PC-9 (cell line): ENCODE measurements at regions not wholly inside any gene's neighbourhood (a gene's known extent, or its start where the extent isn't known, plus 50 kb on each side); places are given as distances from the start of the nearest gene placed in this dataset.

Source experiments
- BruUV-seq: library from RNA; stranded (reverse); fragments of 400-500 nt; replicated peaks from 2 replicates; lab custom pipeline; 2021; lab: Mats Ljungman, UMichigan
- CTCF ChIA-PET: fragments of 300-600 bp; sonication (Branson Sonifier 250); formaldehyde crosslinking; loops from one replicate; lab custom pipeline; 2022; ENCODE audit warnings: antibody characterized with exemption; lab: Charles Lee
- POLR2A ChIA-PET: fragments of 300-600 bp; sonication (Branson Sonifier 250); formaldehyde crosslinking; loops from one replicate; lab custom pipeline; 2022; ENCODE audit warnings: antibody characterized with exemption; ENCODE audit not compliant: unreplicated experiment; lab: Charles Lee
- DNase-seq, 2 experiments: peaks; one replicate each; pipeline versions ENCODE4 v3.0.0 to v3.0.0-alpha.2; 2015 to 2022; ENCODE audit warnings: mixed read lengths in 1 of 2
- H2AFZ ChIP-seq: fragments of 200-600 bp; sonication (generic); 2 replicates; pipeline ENCODE4 v1.8.1; 2017; ENCODE audit warnings: antibody characterized with exemption
- H3F3A ChIP-seq: fragments of 200-600 bp; sonication (generic); 2 replicates; pipeline ENCODE4 v1.8.1; 2017; ENCODE audit warnings: antibody characterized with exemption, mild to moderate bottlenecking, low read depth; ENCODE audit not compliant: insufficient read depth
- H3K27ac ChIP-seq: fragments of 200-600 bp; sonication (generic); 2 replicates; pipeline ENCODE4 v1.6.1; 2016; ENCODE audit warnings: mixed run types
- H3K27me3 ChIP-seq: fragments of 200-600 bp; sonication (generic); 2 replicates; pipeline ENCODE4 v1.6.1; 2016; ENCODE audit warnings: low read depth, mixed run types; ENCODE audit not compliant: insufficient read depth
- H3K36me3 ChIP-seq: fragments of 200-600 bp; sonication (generic); 2 replicates; pipeline ENCODE4 v1.6.1; 2016; ENCODE audit warnings: low read depth, mixed run types
- H3K4me1 ChIP-seq: fragments of 200-600 bp; sonication (generic); replicated peaks from 2 replicates; pipeline ENCODE4 v1.6.1; 2016; ENCODE audit warnings: mixed run types; ENCODE audit not compliant: insufficient read depth
- H3K4me2 ChIP-seq: fragments of 200-600 bp; sonication (generic); 2 replicates; pipeline ENCODE4 v1.6.1; 2017; ENCODE audit warnings: mixed run types
- H3K4me3 ChIP-seq: fragments of 200-600 bp; sonication (generic); 2 replicates; pipeline ENCODE4 v1.6.1; 2016; ENCODE audit warnings: mixed run types
- H3K79me2 ChIP-seq: fragments of 200-600 bp; sonication (generic); 2 replicates; pipeline ENCODE4 v1.6.1; 2017; ENCODE audit warnings: low read depth, mixed run types
- H3K9me2 ChIP-seq: fragments of 200-600 bp; sonication (generic); 2 replicates; pipeline ENCODE4 v1.8.1; 2017; ENCODE audit warnings: mild to moderate bottlenecking; ENCODE audit not compliant: insufficient read depth
- H3K9me3 ChIP-seq: fragments of 200-600 bp; sonication (generic); 2 replicates; pipeline ENCODE4 v1.8.1; 2016; ENCODE audit warnings: low read depth; ENCODE audit not compliant: insufficient read depth
- H4K20me1 ChIP-seq: fragments of 200-600 bp; sonication (generic); 2 replicates; pipeline ENCODE4 v1.8.1; 2017; ENCODE audit not compliant: insufficient read depth
- CTCF ChIP-seq: fragments of 200-600 bp; sonication (generic); conservative IDR thresholded peaks from 2 replicates; pipeline ENCODE4 v1.6.1; 2017; ENCODE audit warnings: mixed run types, antibody characterized with exemption, mild to moderate bottlenecking, moderate library complexity
- EZH2 ChIP-seq: fragments of 200-600 bp; sonication (generic); IDR thresholded peaks from 2 replicates; pipeline ENCODE4 v1.8.0; 2017; ENCODE audit warnings: antibody characterized with exemption, low read depth
- intact Hi-C: fragments of 100-400 bp; cut with micrococcal nuclease; formaldehyde crosslinking; loops from one replicate; pipeline ENCODE4 v1.10.0; 2022; ENCODE audit not compliant: unreplicated experiment

- H3K4me1 ChIP-seq: no peaks in the 10 kb centered on the region
- no TSS peak for BruUV-seq
- H3K9me2 ChIP-seq: no peaks in the 10 kb centered on the region
- no peak overlapping the region for H2AFZ ChIP-seq
- H4K20me1 ChIP-seq: no peaks in the 10 kb centered on the region
- H3K27ac ChIP-seq: no peak overlapping the region
- H3K27me3 ChIP-seq: peaks cover 25% of the 10 kb centered on the region; the same call in 1 of the 2 replicates
- DNase-seq: peak; percentile 32 to 58
- H3K9me3 ChIP-seq: no peaks in the 10 kb centered on the region
- ChIA-PET CTCF (interaction anchor here (0.6 kb wide), 1 partner anchor 110 kb away, joined by 3 read pairs; no protein-coding TSS in a partner anchor), POLR2A (no interaction called here)
- H3K4me2 ChIP-seq: no peak overlapping the region
- intact Hi-C loops: no loop called here
- H3K36me3 ChIP-seq: no peaks in the 10 kb centered on the region
- peak; percentile 61 for TF ChIP-seq CTCF
- no peak for TF ChIP-seq EZH2
- H3F3A ChIP-seq: no peaks in the 10 kb centered on the region
- H3K4me3 ChIP-seq: no peak overlapping the region
- no peaks in the 10 kb centered on the region for H3K79me2 ChIP-seq
These were observed 199.4 kb downstream of the USP12 start for GRCh38 chr13:26971990-26972887.

GRCh38 chr13:26968431-26969341 lies 202.9 kb downstream of the USP12 start:
- Histone ChIP-seq H3K79me2 (no peaks in the 10 kb centered on the region), H4K20me1 (no peaks in the 10 kb centered on the region), H3K4me2 (no peak overlapping the region), H3K9me2 (no peaks in the 10 kb centered on the region), H3K9me3 (no peaks in the 10 kb centered on the region), H3K27ac (no peak overlapping the region), H3F3A (no peaks in the 10 kb centered on the region), H2AFZ (no peak overlapping the region), H3K4me1 (no peaks in the 10 kb centered on the region), H3K27me3 (peaks cover 18% of the 10 kb centered on the region; the same call in 1 of the 2 replicates), H3K36me3 (no peaks in the 10 kb centered on the region), H3K4me3 (no peak overlapping the region)
- CTCF ChIA-PET: no interaction called here
- POLR2A ChIA-PET: no interaction called here
- DNase-seq: no peak
- intact Hi-C loops: no loop called here
- no TSS peak for BruUV-seq
- TF ChIP-seq EZH2 (no peak), CTCF (no peak)
